ENCODE measurements at regions not wholly inside any gene's neighbourhood (a gene's known extent, or its start where the extent isn't known, plus 50 kb on each side); places are given as distances from the start of the nearest gene placed in this dataset.

GRCh38 chr3:8256441-8257071 lies 245.1 kb upstream of the LMCD1 start:
- TF ChIP-seq POLR2AphosphoS5 (IDR thresholded peaks at IDR 0.05; ENCODE audit: low read depth) (no peak), CTCF (IDR thresholded peaks at IDR 0.05; ENCODE audit: insufficient read depth, low read length) (no peak), SPI1 (IDR thresholded peaks at IDR 0.05; ENCODE audit: borderline replicate concordance, low read depth) (no peak), REST (IDR thresholded peaks at IDR 0.05; ENCODE audit: insufficient replicate concordance, low read depth) (no peak), GABPA (IDR thresholded peaks at IDR 0.05; ENCODE audit: low read depth) (no peak)
- Histone ChIP-seq H3K27ac (replicated peaks) (no peak overlapping the region), H3K4me3 (replicated peaks; ENCODE audit: insufficient read depth, low read length) (no peak overlapping the region), H3K27me3 (ENCODE audit: insufficient read depth, poor library complexity, severe bottlenecking) (no peaks in the 10 kb centered on the region)
- DNase-seq (ENCODE audit: low read depth in 1 of 2, low spot score in 1 of 2) = no peak

GRCh38 chr3:8261018-8261417 lies 240.6 kb upstream of the LMCD1 start:
- Histone ChIP-seq H3K27me3 (ENCODE audit: insufficient read depth, poor library complexity, severe bottlenecking) (no peaks in the 10 kb centered on the region), H3K4me3 (replicated peaks; ENCODE audit: insufficient read depth, low read length) (no peak overlapping the region), H3K27ac (replicated peaks) (no peak overlapping the region)
- TF ChIP-seq CTCF (IDR thresholded peaks at IDR 0.05; ENCODE audit: insufficient read depth, low read length) = no peak
- DNase-seq (ENCODE audit: low read depth in 1 of 2, low spot score in 1 of 2) = no peak

DNA sequence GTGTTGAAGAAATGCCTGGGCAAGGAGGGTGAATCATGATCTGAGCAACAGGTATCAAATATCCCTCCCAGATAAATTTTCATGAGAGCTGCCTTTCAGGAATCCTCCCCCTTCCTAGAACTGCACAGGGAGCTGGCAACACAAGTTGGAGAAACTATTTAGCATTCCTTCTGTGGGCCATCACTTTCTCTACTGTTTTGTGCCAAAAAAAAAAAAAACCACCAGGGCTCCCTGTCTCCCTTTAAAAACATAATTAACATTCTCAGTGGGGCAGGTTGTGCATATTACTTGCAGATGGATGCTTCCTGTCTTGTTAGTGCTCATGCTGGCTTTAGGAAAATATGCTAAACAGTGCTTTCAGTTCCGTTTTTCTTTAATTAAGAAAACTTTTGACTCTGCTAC lies 234.9 kb upstream of the LMCD1 start:
- Histone ChIP-seq H3K27me3 (ENCODE audit: insufficient read depth, poor library complexity, severe bottlenecking) (no peaks in the 10 kb centered on the region), H3K4me3 (replicated peaks; ENCODE audit: insufficient read depth, low read length) (no peak overlapping the region), H3K27ac (replicated peaks) (no peak overlapping the region)
- DNase-seq (ENCODE audit: low read depth in 1 of 2, low spot score in 1 of 2) = no peak
- TF ChIP-seq GABPA (IDR thresholded peaks at IDR 0.05; ENCODE audit: low read depth) (no peak), CTCF (IDR thresholded peaks at IDR 0.05; ENCODE audit: insufficient read depth, low read length) (no peak), REST (IDR thresholded peaks at IDR 0.05; ENCODE audit: insufficient replicate concordance, low read depth) (no peak), SPI1 (IDR thresholded peaks at IDR 0.05; ENCODE audit: borderline replicate concordance, low read depth) (no peak), POLR2AphosphoS5 (IDR thresholded peaks at IDR 0.05; ENCODE audit: low read depth) (no peak)

GRCh38 chr3:8273479-8273878 lies 228.1 kb upstream of the LMCD1 start:
- Histone ChIP-seq H3K27me3 (ENCODE audit: insufficient read depth, poor library complexity, severe bottlenecking) (no peaks in the 10 kb centered on the region), H3K4me3 (replicated peaks; ENCODE audit: insufficient read depth, low read length) (no peak overlapping the region), H3K27ac (replicated peaks) (no peak overlapping the region)
- no peak for TF ChIP-seq SPI1 (IDR thresholded peaks at IDR 0.05; ENCODE audit: borderline replicate concordance, low read depth)
- no peak for TF ChIP-seq REST (IDR thresholded peaks at IDR 0.05; ENCODE audit: insufficient replicate concordance, low read depth)
- no peak for TF ChIP-seq POLR2AphosphoS5 (IDR thresholded peaks at IDR 0.05; ENCODE audit: low read depth)
- DNase-seq (ENCODE audit: low read depth in 1 of 2, low spot score in 1 of 2) = no peak

All from HL-60 (cell line).